HG03442 (cell line): ENCODE measurements at regions not wholly inside any gene's neighbourhood (a gene's known extent, or its start where the extent isn't known, plus 50 kb on each side); places are given as distances from the start of the nearest gene placed in this dataset.

Experiments used
- ATAC-seq: cut with Tn5 transposase; IDR thresholded peaks from one replicate; pipeline ENCODE4 v1.9.1; 2021; ENCODE audit warnings: mild to moderate bottlenecking, moderate library complexity; ENCODE audit not compliant: unreplicated experiment

DNA sequence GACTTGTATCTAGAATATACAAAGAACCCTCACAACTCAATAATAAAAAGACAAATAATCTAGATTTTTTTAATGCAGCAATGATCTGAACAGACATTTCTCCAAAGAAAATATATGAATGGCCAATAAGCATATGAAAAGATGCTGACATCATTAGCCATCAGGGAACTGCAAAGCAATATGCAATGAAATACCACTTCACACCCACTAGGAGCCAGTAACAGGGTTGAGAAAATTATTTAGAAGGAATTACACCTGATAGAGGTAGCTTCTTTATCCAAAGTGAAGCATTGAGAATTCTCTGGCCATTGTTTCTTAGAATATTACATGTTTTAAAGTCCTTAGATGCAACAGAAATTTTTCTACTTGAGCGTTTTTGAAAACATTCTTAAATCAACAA lies 316.9 kb downstream of the KCNN2 start:
- no peak for ATAC-seq

DNA sequence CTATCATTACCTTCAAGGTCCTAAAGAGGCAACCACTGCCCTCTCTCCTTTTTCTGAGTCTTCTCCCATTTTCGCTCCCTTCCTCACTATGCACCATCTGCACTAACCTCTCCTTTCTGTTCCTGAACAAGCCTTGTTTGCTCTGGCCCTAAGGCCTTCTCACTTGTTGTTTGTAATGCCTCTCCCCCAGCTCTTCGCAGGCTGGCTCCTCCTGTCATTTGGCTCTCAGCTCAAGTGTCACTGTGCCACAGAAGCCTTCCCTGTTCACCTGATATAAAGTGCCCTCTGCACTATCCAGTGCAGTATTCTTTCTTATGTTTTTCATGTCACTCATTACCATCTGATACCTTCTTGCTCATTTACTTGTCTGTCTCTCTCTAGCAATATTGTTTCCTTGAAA lies 303.7 kb downstream of the KCNN2 start:
- no peak for ATAC-seq

GRCh38 chr5:114660791-114661190 lies 298.9 kb downstream of the KCNN2 start:
- no peak for ATAC-seq

DNA sequence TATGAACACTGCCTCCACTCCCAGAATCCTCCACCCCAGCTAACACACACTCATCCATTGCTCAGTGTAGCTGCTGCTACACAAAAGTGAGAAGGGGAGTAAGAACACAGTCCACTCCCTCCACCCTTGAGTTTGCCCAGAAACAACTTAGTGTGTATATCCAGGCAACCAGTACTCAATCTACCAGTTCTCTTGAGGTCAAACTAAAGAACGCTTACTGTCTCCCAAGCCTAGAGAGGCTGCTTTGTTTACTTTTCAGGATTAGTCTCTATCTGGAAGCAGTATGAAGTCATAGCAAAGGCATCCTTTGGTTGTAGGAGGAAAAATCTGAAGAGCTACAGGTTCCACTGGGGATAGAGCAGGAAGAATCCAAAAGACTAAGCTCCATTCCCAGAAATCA lies 296.3 kb downstream of the KCNN2 start:
- ATAC-seq = no peak

GRCh38 chr5:114657342-114658130 lies 295.7 kb downstream of the KCNN2 start:
- no peak for ATAC-seq

DNA sequence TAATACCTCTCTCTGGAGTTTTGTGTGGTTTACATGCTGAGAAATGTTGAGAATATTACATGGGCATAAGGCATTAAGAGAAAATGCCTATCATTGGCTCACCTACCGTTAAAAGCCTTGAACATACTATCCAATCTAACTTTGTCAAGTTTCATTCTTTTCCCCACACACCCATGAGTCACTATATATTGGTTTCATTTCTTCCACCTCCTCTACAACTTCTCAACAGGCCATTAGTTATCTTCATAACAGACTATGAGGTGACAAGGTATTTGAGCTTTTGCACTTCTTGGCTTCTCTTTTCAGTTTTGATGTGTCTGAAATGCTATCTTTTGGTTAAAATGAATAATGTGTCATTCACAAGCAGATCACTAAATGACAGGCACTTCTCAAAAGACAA lies 288.0 kb downstream of the KCNN2 start:
- ATAC-seq = no peak

DNA sequence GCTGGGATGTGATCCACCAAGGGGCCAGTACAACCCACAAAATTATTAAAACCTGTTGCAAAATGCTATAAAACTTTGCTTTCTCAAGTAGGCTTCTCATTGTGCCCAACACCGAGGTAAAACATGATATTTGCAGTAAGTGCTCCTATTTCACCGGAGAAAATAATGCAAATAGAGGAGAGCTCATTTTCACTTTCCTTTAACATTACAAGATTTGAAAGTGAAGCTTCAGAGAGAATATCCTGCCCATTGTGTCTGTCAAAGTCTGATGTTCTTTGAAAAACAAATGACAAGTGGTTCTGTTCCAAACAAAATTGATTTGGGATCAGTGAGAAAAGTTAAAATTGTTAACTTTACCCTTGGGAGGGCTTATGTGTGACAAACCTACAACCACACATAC lies 287.1 kb downstream of the KCNN2 start:
- no peak for ATAC-seq

DNA sequence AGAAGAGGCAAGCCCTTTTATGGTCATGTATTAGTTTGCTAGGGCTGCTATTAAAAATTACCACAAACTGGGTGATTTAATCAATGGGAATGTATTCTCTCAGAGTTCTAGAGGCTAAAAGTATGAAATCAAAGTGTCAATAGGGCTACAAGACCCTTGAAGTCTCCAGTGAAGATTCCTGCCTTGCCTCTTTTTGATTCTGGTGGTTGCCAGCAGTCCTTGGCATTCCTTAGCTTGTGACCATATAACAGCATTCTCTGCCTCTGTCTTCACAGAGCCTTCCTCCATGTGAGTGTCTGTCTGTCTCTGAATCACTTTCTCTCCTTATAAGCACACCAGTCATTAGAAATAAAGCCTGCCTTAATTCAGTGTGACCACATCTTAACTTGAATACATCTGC lies 282.7 kb downstream of the KCNN2 start:
- no peak for ATAC-seq

GRCh38 chr5:114636271-114636670 lies 274.4 kb downstream of the KCNN2 start:
- no peak for ATAC-seq

DNA sequence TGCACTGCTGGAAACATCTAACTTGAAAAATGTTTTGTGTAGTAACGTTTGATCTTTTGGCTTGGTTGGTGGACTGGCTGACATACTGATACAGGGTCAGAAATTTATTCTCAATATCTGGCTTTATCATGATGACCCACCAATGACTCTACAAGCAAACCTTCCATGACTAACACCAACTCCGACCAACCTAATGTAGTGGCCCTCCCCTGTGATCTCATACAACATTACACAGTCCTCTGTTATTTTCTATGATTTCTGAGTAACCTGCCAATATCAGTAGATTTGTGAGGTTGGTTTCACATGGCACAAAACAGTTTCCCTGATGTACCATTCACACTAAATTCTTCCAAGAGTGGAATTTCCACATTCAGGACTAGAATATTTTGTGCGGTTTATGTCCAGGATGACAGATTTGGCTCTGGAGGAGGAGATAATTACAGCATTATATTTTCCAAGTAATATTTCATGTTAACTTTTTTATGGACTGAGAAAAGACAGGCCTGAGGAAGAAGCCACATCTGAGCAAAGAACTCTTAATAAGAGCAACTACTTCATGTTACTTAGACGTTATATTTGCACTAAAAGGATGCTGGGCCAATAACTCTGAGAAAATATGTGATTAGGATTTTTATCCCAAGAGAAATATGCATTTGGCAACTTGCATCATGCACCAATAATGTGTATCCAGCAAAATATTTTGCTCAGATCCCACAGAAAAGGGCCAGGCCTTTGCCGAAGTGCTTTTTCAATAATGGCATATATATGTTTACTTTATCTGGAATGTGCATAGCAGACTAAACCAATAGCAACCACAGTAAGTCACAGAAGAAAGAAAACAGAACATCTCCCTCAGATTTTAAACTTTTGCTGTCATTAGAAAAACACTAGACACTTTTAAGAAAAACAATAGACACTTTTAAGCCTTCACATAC lies 273.4 kb downstream of the KCNN2 start:
- ATAC-seq = no peak

- ATAC-seq = no peak
These were observed 272.6 kb downstream of the KCNN2 start for GRCh38 chr5:114634517-114634916.

GRCh38 chr5:114612406-114612805 lies 250.5 kb downstream of the KCNN2 start:
- ATAC-seq = no peak

- no peak for ATAC-seq
These were observed 219.3 kb downstream of the KCNN2 start for GRCh38 chr5:114581136-114581535.

DNA sequence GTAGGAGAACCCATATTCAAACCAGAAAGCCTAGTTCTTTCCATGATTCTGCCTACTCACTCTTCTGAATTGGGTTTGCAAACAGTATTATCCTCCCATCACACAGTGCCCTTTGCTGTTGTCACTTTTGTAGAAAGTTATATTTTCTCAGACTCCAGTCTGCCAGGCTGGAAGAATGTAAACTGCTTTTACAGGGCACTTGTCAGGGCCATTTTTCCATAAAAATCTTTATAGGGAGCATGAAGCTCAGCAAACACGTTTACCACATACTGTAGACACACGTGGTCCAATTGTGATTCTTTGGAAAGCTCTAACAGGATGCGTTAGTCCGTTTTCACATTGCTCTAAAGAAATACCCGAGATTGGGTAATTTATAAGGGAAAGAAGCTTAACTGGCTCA lies 204.0 kb downstream of the KCNN2 start:
- ATAC-seq = no peak

DNA sequence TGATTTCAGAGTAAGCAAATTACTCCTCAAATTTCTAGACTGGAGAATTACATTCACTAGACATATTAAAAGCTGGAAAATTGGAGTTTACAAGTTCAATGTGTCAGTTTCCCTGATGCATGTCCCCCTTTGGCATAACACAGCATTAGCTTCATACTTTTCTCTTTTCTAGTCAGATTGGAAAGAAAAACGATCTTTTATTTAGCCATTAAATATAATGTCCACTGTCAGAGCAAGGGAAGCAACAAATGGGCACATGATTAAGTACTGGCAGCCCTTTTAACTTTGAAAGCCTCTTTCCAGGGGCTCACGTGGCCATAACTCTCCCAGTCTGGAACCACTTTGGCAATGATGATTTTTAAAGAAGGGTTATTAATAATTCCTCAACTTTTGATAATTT lies 203.3 kb downstream of the KCNN2 start:
- no peak for ATAC-seq

DNA sequence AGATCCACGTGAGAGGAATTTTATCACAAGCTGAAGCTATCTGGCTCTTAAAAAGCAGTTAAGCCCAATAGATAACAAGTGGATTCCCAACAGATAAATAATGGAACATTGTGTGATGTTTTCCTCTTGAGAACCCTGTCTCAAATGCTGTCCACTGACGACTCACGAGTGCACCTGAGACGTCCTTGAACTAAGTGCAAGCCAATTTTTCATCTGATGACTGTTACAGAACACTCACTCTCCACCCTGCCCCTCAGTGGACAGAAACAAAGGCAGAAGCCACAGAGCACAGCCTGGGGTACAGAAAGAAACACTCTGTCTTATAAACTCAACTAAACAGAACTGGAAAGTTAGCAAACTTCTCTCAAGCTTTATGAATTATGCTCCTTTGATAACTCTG lies 199.5 kb downstream of the KCNN2 start:
- ATAC-seq = no peak
